IMR-90 (cell line): ENCODE measurements at regions not wholly inside any gene's neighbourhood (a gene's known extent, or its start where the extent isn't known, plus 50 kb on each side); places are given as distances from the start of the nearest gene placed in this dataset.

ENCODE experiments used
- CEBPB ChIP-seq: IDR thresholded peaks from 2 replicates; pipeline ENCODE4 v1.6.1; 2012; ENCODE audit warnings: low read depth, low read length, improper control_type of control experiment
- FOS ChIP-seq: fragments of 150-350 bp; IDR thresholded peaks from 2 replicates; pipeline ENCODE4 v1.6.1; 2016; ENCODE audit warnings: low read depth, low read length
- MAFK ChIP-seq: IDR thresholded peaks from 2 replicates; pipeline ENCODE4 v1.6.1; 2012; ENCODE audit warnings: low read depth, low read length, improper control_type of control experiment
- MAZ ChIP-seq: IDR thresholded peaks from 2 replicates; pipeline ENCODE4 v1.6.1; 2012; ENCODE audit warnings: low read depth, mild to moderate bottlenecking, low read length, improper control_type of control experiment, moderate library complexity, borderline replicate concordance
- POLR2A ChIP-seq: IDR thresholded peaks from 2 replicates; pipeline ENCODE4 v1.6.1; 2012; ENCODE audit warnings: mild to moderate bottlenecking, low read depth, low read length
- RFX5 ChIP-seq: IDR thresholded peaks from 2 replicates; pipeline ENCODE4 v1.8.0; 2012; ENCODE audit warnings: low read depth, mild to moderate bottlenecking, low read length, moderate library complexity
- SMC3 ChIP-seq: fragments of 150-350 bp; IDR thresholded peaks from 2 replicates; pipeline ENCODE4 v1.6.1; 2016; ENCODE audit warnings: low read depth, mild to moderate bottlenecking, antibody characterized with exemption, low read length, moderate library complexity
- TF ChIP-seq, protein P1 (sequence below): conservative IDR thresholded peaks from 2 replicates; pipeline ENCODE4 v1.5.1; 2012; ENCODE audit warnings: mild to moderate bottlenecking, low read depth, low read length, improper control_type of control experiment
- TF ChIP-seq, protein P2 (sequence below): fragments of 150-350 bp; IDR thresholded peaks from 2 replicates; pipeline ENCODE4 v1.6.1; 2017; ENCODE audit warnings: mild to moderate bottlenecking, antibody characterized with exemption, low read length, low read depth

DNA sequence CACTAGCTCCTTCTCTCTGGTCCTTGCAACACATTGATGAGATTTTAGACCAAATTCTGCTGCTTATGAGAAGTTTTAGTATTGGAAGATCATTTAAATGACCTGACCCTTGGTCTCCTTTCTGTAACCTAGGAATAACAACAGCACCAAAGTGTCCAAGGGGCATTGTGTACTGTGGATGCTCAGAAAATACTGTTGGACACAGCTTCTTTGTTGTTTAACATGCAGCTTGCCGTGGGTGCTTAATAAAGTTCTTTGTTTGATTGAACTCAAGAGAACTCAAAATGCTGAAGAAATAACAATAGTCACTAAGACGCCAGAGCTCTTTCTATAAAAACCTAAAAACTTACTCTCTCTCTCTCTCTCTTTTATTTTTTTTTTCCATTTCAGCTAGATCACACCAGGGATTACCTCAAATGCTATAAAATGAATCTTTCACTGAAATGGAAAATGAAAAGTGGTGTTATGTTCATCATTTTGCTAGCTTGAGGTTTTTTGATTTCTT is 548.9 kb upstream of the CDH8 start:
- TF ChIP-seq FOS (no peak), MAZ (no peak), CEBPB (no peak), RFX5 (no peak), POLR2A (no peak), SMC3 (no peak), MAFK (no peak)
- TF ChIP-seq, protein P1, sequence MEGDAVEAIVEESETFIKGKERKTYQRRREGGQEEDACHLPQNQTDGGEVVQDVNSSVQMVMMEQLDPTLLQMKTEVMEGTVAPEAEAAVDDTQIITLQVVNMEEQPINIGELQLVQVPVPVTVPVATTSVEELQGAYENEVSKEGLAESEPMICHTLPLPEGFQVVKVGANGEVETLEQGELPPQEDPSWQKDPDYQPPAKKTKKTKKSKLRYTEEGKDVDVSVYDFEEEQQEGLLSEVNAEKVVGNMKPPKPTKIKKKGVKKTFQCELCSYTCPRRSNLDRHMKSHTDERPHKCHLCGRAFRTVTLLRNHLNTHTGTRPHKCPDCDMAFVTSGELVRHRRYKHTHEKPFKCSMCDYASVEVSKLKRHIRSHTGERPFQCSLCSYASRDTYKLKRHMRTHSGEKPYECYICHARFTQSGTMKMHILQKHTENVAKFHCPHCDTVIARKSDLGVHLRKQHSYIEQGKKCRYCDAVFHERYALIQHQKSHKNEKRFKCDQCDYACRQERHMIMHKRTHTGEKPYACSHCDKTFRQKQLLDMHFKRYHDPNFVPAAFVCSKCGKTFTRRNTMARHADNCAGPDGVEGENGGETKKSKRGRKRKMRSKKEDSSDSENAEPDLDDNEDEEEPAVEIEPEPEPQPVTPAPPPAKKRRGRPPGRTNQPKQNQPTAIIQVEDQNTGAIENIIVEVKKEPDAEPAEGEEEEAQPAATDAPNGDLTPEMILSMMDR = no peak
- TF ChIP-seq, protein P2, sequence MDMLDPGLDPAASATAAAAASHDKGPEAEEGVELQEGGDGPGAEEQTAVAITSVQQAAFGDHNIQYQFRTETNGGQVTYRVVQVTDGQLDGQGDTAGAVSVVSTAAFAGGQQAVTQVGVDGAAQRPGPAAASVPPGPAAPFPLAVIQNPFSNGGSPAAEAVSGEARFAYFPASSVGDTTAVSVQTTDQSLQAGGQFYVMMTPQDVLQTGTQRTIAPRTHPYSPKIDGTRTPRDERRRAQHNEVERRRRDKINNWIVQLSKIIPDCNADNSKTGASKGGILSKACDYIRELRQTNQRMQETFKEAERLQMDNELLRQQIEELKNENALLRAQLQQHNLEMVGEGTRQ = no peak
